ENCODE measurements at regions not wholly inside any gene's neighbourhood (a gene's known extent, or its start where the extent isn't known, plus 50 kb on each side); places are given as distances from the start of the nearest gene placed in this dataset.
A peak's percentile ranks its signal among the peaks of the same experiment; 100 is the strongest.

GRCh38 chr20:10949930-10950783 lies 276.4 kb upstream of the JAG1 start (continued):
- TF ChIP-seq ZBTB40 (IDR thresholded peaks at IDR 0.05) (peak; percentile 46; the same call in 1 of the 2 replicates), ZBTB40 (CRISPR knock-in tag; IDR thresholded peaks at IDR 0.05) (peak; percentile 94; the same call in 1 of the 2 replicates), HMGXB4 (CRISPR knock-in tag; IDR thresholded peaks at IDR 0.05; ENCODE audit: borderline replicate concordance in 1 of 2, low read depth in 1 of 2) (0 out of 4 replicates have a peak, but pooled peaks of 1 of the 2 experiments have one; percentile 22), ZGPAT (CRISPR knock-in tag; IDR thresholded peaks at IDR 0.05) (peak; percentile 62; the same call in 1 of the 2 replicates), U2AF1 (optimal IDR thresholded peaks at IDR 0.05; ENCODE audit: low read depth, low read length) (no peak), HNF4G (IDR thresholded peaks at IDR 0.05; ENCODE audit: borderline replicate concordance, low read depth, low read length) (peak; percentile 17; the same call in 1 of the 2 replicates), HNF4G (CRISPR knock-in tag; IDR thresholded peaks at IDR 0.05; ENCODE audit: borderline replicate concordance, low read depth) (no peak; the same call in 1 of the 2 replicates), MAFK (conservative IDR thresholded peaks at IDR 0.05 in 1 of 2, IDR thresholded peaks at IDR 0.05 in 1 of 2; ENCODE audit: low read length in 2 of 2) (peak; percentile 16 to 20; a peak in 1 of 4 replicates), ZNF543 (CRISPR knock-in tag; IDR thresholded peaks at IDR 0.05) (peak; percentile 76; the same call in 1 of the 2 replicates), KMT2B (CRISPR knock-in tag; IDR thresholded peaks at IDR 0.05) (0 out of 2 replicates have a peak, but pooled peaks have one; percentile 30)
